OCI-LY7 (cell line): ENCODE measurements at regions not wholly inside any gene's neighbourhood (a gene's known extent, or its start where the extent isn't known, plus 50 kb on each side); places are given as distances from the start of the nearest gene placed in this dataset.

Source experiments
- BruUV-seq: library from RNA; stranded (reverse); fragments of 400-500 nt; replicated peaks from 2 replicates; lab custom pipeline; 2021; lab: Mats Ljungman, UMichigan
- CTCF ChIA-PET: fragments of 300-600 bp; sonication (Branson Sonifier 250); formaldehyde crosslinking; loops from one replicate; lab custom pipeline; 2022; ENCODE audit warnings: antibody characterized with exemption; ENCODE audit not compliant: unreplicated experiment; lab: Charles Lee
- POLR2A ChIA-PET: fragments of 300-600 bp; sonication (Branson Sonifier 250); formaldehyde crosslinking; loops from one replicate; lab custom pipeline; 2022; ENCODE audit warnings: antibody characterized with exemption; lab: Charles Lee
- DNase-seq: peaks from one replicate; pipeline ENCODE4 v3.0.0-alpha.2; 2015; ENCODE audit warnings: low spot score
- H2AFZ ChIP-seq: fragments of 200-600 bp; sonication (generic), shearing (Covaris generic); 2 replicates; pipeline ENCODE4 v1.6.1; 2014; ENCODE audit warnings: mild to moderate bottlenecking, antibody characterized with exemption, low read length, moderate library complexity
- H3K27ac ChIP-seq: fragments of 200-600 bp; sonication (generic); 2 replicates; pipeline ENCODE4 v1.5.1; 2014; ENCODE audit warnings: mixed run types, low read depth, mild to moderate bottlenecking, moderate library complexity, low read length, inconsistent platforms; ENCODE audit not compliant: poor library complexity, severe bottlenecking
- H3K36me3 ChIP-seq: fragments of 200-600 bp; sonication (generic); 2 replicates; pipeline ENCODE4 v1.6.1; 2014; ENCODE audit warnings: mild to moderate bottlenecking, antibody characterized with exemption, low read length, moderate library complexity, mixed read lengths; ENCODE audit not compliant: insufficient read depth
- H3K4me1 ChIP-seq: fragments of 200-600 bp; sonication (generic); 2 replicates; pipeline ENCODE4 v1.5.1; 2014; ENCODE audit warnings: mild to moderate bottlenecking, low read length; ENCODE audit not compliant: insufficient read depth, poor library complexity, severe bottlenecking
- H3K4me2 ChIP-seq: fragments of 200-600 bp; sonication (generic); 2 replicates; pipeline ENCODE4 v1.6.1; 2014; ENCODE audit warnings: mild to moderate bottlenecking, low read length
- H3K4me3 ChIP-seq: fragments of 200-600 bp; sonication (generic); 2 replicates; pipeline ENCODE4 v1.5.1; 2014; ENCODE audit warnings: mild to moderate bottlenecking, low read depth, low read length; ENCODE audit not compliant: poor library complexity, severe bottlenecking
- H3K79me2 ChIP-seq: fragments of 200-600 bp; sonication (generic); 2 replicates; pipeline ENCODE4 v1.6.1; 2016; ENCODE audit warnings: low read depth, mild to moderate bottlenecking, low read length, moderate library complexity, mixed read lengths; ENCODE audit not compliant: insufficient read depth
- H3K9me2 ChIP-seq: fragments of 200-600 bp; sonication (generic); 2 replicates; pipeline ENCODE4 v1.6.1; 2016; ENCODE audit warnings: mild to moderate bottlenecking, low read length, mixed read lengths; ENCODE audit not compliant: insufficient read depth
- H3K9me3 ChIP-seq: fragments of 200-600 bp; sonication (generic); 2 replicates; pipeline ENCODE4 v1.6.1; 2014; ENCODE audit warnings: mild to moderate bottlenecking, mixed run types, low read length, mixed read lengths
- H4K20me1 ChIP-seq: fragments of 200-600 bp; sonication (generic); 2 replicates; pipeline ENCODE4 v1.6.1; 2014; ENCODE audit warnings: mild to moderate bottlenecking, antibody characterized with exemption, low read length, moderate library complexity, mixed read lengths; ENCODE audit not compliant: insufficient read depth
- EZH2phosphoT487 ChIP-seq: fragments of 200-600 bp; sonication (generic); IDR thresholded peaks from 2 replicates; pipeline ENCODE4 v1.6.1; 2018; ENCODE audit warnings: low read depth, borderline replicate concordance, mild to moderate bottlenecking, mixed run types, antibody characterized with exemption, low read length, moderate library complexity, mixed read lengths
- intact Hi-C: fragments of 100-400 bp; cut with micrococcal nuclease; formaldehyde crosslinking; loops from one replicate; pipeline ENCODE4 v1.10.0; 2022; ENCODE audit not compliant: unreplicated experiment
- TF ChIP-seq, protein P1 (sequence below): fragments of 200-600 bp; sonication (generic); conservative IDR thresholded peaks from 2 replicates; pipeline ENCODE4 v1.5.1; 2014; ENCODE audit warnings: mild to moderate bottlenecking, antibody characterized with exemption, low read length, moderate library complexity, mixed read lengths

DNA sequence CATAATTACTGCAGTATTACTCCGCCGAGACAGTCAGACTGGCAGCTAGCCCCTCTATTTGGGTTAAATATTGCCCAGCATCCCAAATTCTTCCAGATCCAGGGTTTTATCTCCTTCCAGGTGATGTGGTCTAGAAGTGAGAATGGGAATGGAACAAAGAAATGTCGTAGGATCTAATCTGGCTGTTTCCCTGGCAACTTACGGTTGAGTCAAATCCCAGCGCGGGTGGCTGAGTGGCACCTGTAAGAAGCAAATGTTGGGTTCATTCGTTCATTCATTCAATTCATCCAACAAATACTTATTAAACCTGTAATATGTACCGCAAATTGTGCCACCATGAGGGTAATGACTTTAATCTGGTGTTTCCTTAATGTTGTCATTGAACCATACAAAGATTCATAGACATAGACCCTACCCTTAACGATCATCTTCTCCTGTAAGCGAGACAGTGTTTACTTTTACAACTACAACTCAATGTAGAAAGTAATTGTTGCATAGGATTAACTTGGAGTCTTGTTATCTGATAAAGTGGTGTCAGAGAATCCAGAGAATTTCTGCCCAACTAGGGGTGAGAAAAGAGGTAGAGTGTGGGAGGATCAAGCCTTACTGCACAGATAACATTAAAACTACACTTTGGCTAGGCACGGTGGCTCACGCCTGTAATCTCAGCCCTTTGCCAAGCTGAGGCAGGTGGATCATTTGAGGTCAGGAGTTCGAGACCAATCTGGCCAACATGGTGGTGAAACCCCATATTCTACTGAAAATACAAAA, 91.3 kb upstream of the ADGRF1 start:
- Histone ChIP-seq H3K9me2 (no peaks in the 10 kb centered on the region), H4K20me1 (no peaks in the 10 kb centered on the region), H3K79me2 (no peaks in the 10 kb centered on the region), H3K36me3 (no peaks in the 10 kb centered on the region), H2AFZ (no peak overlapping the region), H3K4me1 (no peaks in the 10 kb centered on the region), H3K27ac (no peak overlapping the region), H3K9me3 (no peaks in the 10 kb centered on the region), H3K4me3 (no peak overlapping the region), H3K4me2 (no peak overlapping the region)
- DNase-seq: no peak
- CTCF ChIA-PET: no interaction called here
- POLR2A ChIA-PET: interaction anchor here (0.6 to 1.4 kb wide), 3 partner anchors 22 to 38 kb away, joined by 3 to 4 read pairs (median 3); no protein-coding TSS in a partner anchor
- intact Hi-C loops: no loop called here
- TF ChIP-seq, protein P1, sequence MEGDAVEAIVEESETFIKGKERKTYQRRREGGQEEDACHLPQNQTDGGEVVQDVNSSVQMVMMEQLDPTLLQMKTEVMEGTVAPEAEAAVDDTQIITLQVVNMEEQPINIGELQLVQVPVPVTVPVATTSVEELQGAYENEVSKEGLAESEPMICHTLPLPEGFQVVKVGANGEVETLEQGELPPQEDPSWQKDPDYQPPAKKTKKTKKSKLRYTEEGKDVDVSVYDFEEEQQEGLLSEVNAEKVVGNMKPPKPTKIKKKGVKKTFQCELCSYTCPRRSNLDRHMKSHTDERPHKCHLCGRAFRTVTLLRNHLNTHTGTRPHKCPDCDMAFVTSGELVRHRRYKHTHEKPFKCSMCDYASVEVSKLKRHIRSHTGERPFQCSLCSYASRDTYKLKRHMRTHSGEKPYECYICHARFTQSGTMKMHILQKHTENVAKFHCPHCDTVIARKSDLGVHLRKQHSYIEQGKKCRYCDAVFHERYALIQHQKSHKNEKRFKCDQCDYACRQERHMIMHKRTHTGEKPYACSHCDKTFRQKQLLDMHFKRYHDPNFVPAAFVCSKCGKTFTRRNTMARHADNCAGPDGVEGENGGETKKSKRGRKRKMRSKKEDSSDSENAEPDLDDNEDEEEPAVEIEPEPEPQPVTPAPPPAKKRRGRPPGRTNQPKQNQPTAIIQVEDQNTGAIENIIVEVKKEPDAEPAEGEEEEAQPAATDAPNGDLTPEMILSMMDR: no peak
- TF ChIP-seq EZH2phosphoT487: no peak
- BruUV-seq: no TSS peak

DNA sequence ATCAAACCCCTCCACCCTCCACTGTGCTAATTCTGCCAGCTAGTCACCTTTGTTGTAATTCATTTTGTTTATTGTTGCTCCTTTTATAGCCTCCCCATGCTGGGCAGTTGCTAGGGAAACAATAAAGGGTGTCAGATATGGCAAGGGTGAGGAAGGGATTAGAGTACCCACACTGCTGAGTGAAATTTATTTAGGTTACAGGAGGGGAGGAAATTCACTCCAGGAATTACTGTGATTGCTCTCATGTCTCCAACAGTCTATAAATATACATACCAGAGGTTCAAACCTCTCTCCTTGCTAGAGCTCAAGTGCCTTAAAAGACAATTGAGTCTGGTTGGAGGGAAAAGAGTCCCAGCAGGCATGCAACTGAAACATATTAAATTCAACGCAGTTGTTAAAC, 90.6 kb upstream of the ADGRF1 start:
- H3K27ac ChIP-seq: no peak overlapping the region
- no peak overlapping the region for H3K4me2 ChIP-seq
- H3K79me2 ChIP-seq: no peaks in the 10 kb centered on the region
- no peaks in the 10 kb centered on the region for H3K4me1 ChIP-seq
- CTCF ChIA-PET: no interaction called here
- H3K4me3 ChIP-seq: no peak overlapping the region
- no peaks in the 10 kb centered on the region for H4K20me1 ChIP-seq
- no peaks in the 10 kb centered on the region for H3K36me3 ChIP-seq
- no peak for TF ChIP-seq EZH2phosphoT487
- TF ChIP-seq, protein P1: no peak
- intact Hi-C loops: no loop called here
- no peak for DNase-seq
- H3K9me3 ChIP-seq: no peaks in the 10 kb centered on the region
- no peaks in the 10 kb centered on the region for H3K9me2 ChIP-seq
- POLR2A ChIA-PET: interaction anchor here (0.7 to 2.1 kb wide), 3 partner anchors 13 to 27 kb away, joined by 3 to 7 read pairs (median 3); no protein-coding TSS in a partner anchor
- no TSS peak for BruUV-seq
- no peak overlapping the region for H2AFZ ChIP-seq

DNA sequence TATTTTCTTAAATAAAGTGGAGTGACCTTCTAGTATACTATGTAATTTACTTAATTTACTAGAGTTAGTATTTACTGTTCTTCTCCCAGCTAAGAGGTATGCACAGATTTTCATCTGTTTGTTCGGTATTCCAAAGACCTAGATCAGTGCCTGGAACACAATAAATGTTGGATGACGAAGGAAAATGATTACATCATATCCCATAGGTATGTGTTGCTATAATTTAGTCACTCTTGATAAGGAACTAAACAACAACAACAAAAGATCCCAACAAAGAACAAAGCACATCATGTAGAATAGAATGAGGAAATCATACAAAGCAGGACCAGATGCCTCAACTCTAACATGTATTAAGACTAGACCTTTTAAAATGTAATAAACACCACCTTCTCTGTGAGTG, 89.6 kb upstream of the ADGRF1 start:
- intact Hi-C loops: no loop called here
- Histone ChIP-seq H2AFZ (no peak overlapping the region), H3K36me3 (no peaks in the 10 kb centered on the region), H3K9me2 (no peaks in the 10 kb centered on the region), H3K4me2 (no peak overlapping the region), H3K27ac (no peak overlapping the region), H4K20me1 (no peaks in the 10 kb centered on the region), H3K4me3 (no peak overlapping the region), H3K9me3 (no peaks in the 10 kb centered on the region), H3K4me1 (no peaks in the 10 kb centered on the region), H3K79me2 (no peaks in the 10 kb centered on the region)
- ChIA-PET CTCF (no interaction called here), POLR2A (interaction anchor here (0.7 to 2.1 kb wide), 2 partner anchors 12 to 34 kb away, joined by 3 to 7 read pairs; no protein-coding TSS in a partner anchor)
- BruUV-seq: no TSS peak
- no peak for TF ChIP-seq EZH2phosphoT487
- TF ChIP-seq, protein P1: no peak
- no peak for DNase-seq
